BE2C (cell line): ENCODE measurements at regions not wholly inside any gene's neighbourhood (a gene's known extent, or its start where the extent isn't known, plus 50 kb on each side); places are given as distances from the start of the nearest gene placed in this dataset.
A peak's percentile ranks its signal among the peaks of the same experiment; 100 is the strongest.

Experiments
- DNase-seq: peaks from one replicate; pipeline ENCODE4 v3.0.0-alpha.2; 2020
- H3K27me3 ChIP-seq: fragments of 250-450 bp; sonication (Bioruptor Pico); 2 replicates; pipeline ENCODE4 v1.5.1; 2020; ENCODE audit warnings: mild to moderate bottlenecking
- H3K36me3 ChIP-seq: fragments of 250-450 bp; sonication (Bioruptor Pico); 2 replicates; pipeline ENCODE4 v1.5.1; 2020; ENCODE audit warnings: mild to moderate bottlenecking
- H3K4me1 ChIP-seq: fragments of 250-450 bp; sonication (Bioruptor Pico); 2 replicates; pipeline ENCODE4 v1.5.1; 2020
- H3K4me3 ChIP-seq: 2 replicates; pipeline ENCODE4 v1.5.1; 2011; ENCODE audit warnings: low read depth, low read length
- H3K9me3 ChIP-seq: fragments of 250-450 bp; sonication (Bioruptor Pico); 2 replicates; pipeline ENCODE4 v1.5.1; 2020
- CTCF ChIP-seq: IDR thresholded peaks from 2 replicates; pipeline ENCODE4 v1.5.1; 2012; ENCODE audit warnings: mild to moderate bottlenecking, low read depth, low read length

- no peaks in the 10 kb centered on the region for H3K36me3 ChIP-seq
- DNase-seq = no peak
- H3K9me3 ChIP-seq = no peaks in the 10 kb centered on the region
- no peaks in the 10 kb centered on the region for H3K27me3 ChIP-seq
- no peaks in the 10 kb centered on the region for H3K4me1 ChIP-seq
- no peak for TF ChIP-seq CTCF
- H3K4me3 ChIP-seq = no peak overlapping the region
These were observed 347.0 kb downstream of the CSNK1G3 start for GRCh38 chr5:123858938-123859337.

GRCh38 chr5:123856766-123857165, 344.8 kb downstream of the CSNK1G3 start:
- DNase-seq = no peak
- Histone ChIP-seq H3K4me3 (no peak overlapping the region), H3K9me3 (no peaks in the 10 kb centered on the region), H3K27me3 (no peaks in the 10 kb centered on the region), H3K4me1 (no peaks in the 10 kb centered on the region), H3K36me3 (no peaks in the 10 kb centered on the region)
- TF ChIP-seq CTCF = no peak

- Histone ChIP-seq H3K4me1 (no peaks in the 10 kb centered on the region), H3K4me3 (no peak overlapping the region), H3K9me3 (no peaks in the 10 kb centered on the region), H3K36me3 (no peaks in the 10 kb centered on the region), H3K27me3 (no peaks in the 10 kb centered on the region)
- TF ChIP-seq CTCF = no peak
- DNase-seq = peak; percentile 40
These were observed 343.6 kb downstream of the CSNK1G3 start for GRCh38 chr5:123855609-123856008.

- no peak overlapping the region for H3K4me3 ChIP-seq
- H3K9me3 ChIP-seq = no peaks in the 10 kb centered on the region
- H3K36me3 ChIP-seq = no peaks in the 10 kb centered on the region
- no peaks in the 10 kb centered on the region for H3K27me3 ChIP-seq
- no peak for DNase-seq
- H3K4me1 ChIP-seq = no peaks in the 10 kb centered on the region; the same call in 1 of the 2 replicates
- no peak for TF ChIP-seq CTCF
These were observed 333.6 kb downstream of the CSNK1G3 start for GRCh38 chr5:123845356-123846100.

GRCh38 chr5:123844873-123845272, 332.9 kb downstream of the CSNK1G3 start:
- Histone ChIP-seq H3K4me3 (no peak overlapping the region), H3K27me3 (no peaks in the 10 kb centered on the region), H3K9me3 (no peaks in the 10 kb centered on the region), H3K36me3 (no peaks in the 10 kb centered on the region), H3K4me1 (no peaks in the 10 kb centered on the region; the same call in 1 of the 2 replicates)
- TF ChIP-seq CTCF = no peak
- no peak for DNase-seq

- no peak for TF ChIP-seq CTCF
- H3K4me1 ChIP-seq = no peaks in the 10 kb centered on the region
- no peak overlapping the region for H3K4me3 ChIP-seq
- H3K9me3 ChIP-seq = no peaks in the 10 kb centered on the region
- no peaks in the 10 kb centered on the region for H3K27me3 ChIP-seq
- no peaks in the 10 kb centered on the region for H3K36me3 ChIP-seq
- DNase-seq = no peak
These were observed 323.4 kb downstream of the CSNK1G3 start for GRCh38 chr5:123835421-123835820.
